ENCODE measurements at regions not wholly inside any gene's neighbourhood (a gene's known extent, or its start where the extent isn't known, plus 50 kb on each side); places are given as distances from the start of the nearest gene placed in this dataset.
A peak's percentile ranks its signal among the peaks of the same experiment; 100 is the strongest.

DNA sequence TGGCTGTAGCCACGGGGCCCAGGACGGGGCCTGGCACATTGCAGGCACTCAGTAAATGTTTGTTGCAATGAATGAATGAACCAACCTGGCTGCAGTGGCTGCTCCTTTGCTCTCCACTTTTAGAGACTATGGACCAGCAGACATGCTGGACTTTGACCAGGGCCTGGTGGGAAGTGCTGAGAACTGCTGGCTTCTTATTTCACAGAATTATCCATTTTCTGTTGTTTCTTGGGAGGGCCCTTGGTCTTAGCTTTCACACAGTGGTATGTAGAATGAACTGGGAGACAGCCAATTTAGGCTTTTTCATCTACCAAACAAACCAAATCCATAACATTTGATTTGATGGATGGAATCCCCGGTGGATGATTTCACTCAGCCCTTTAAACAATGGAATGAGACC is 78.0 kb upstream of the LHFPL2 start:
- DNase-seq (ENCODE audit: low read depth), result no peak
- TF ChIP-seq, protein P1, sequence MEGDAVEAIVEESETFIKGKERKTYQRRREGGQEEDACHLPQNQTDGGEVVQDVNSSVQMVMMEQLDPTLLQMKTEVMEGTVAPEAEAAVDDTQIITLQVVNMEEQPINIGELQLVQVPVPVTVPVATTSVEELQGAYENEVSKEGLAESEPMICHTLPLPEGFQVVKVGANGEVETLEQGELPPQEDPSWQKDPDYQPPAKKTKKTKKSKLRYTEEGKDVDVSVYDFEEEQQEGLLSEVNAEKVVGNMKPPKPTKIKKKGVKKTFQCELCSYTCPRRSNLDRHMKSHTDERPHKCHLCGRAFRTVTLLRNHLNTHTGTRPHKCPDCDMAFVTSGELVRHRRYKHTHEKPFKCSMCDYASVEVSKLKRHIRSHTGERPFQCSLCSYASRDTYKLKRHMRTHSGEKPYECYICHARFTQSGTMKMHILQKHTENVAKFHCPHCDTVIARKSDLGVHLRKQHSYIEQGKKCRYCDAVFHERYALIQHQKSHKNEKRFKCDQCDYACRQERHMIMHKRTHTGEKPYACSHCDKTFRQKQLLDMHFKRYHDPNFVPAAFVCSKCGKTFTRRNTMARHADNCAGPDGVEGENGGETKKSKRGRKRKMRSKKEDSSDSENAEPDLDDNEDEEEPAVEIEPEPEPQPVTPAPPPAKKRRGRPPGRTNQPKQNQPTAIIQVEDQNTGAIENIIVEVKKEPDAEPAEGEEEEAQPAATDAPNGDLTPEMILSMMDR (IDR thresholded peaks at IDR 0.05; ENCODE audit: control insufficient read depth, extremely low read depth, insufficient read depth), result no peak
- H3K4me3 ChIP-seq (ENCODE audit: low read depth, low read length), result no peak overlapping the region

- TF ChIP-seq, protein P1 (IDR thresholded peaks at IDR 0.05; ENCODE audit: control insufficient read depth, extremely low read depth, insufficient read depth), result no peak
- no peak overlapping the region for H3K4me3 ChIP-seq (ENCODE audit: low read depth, low read length)
- DNase-seq (ENCODE audit: low read depth), result no peak
Measured at GRCh38 chr5:78726003-78726402, 77.4 kb upstream of the LHFPL2 start.

DNA sequence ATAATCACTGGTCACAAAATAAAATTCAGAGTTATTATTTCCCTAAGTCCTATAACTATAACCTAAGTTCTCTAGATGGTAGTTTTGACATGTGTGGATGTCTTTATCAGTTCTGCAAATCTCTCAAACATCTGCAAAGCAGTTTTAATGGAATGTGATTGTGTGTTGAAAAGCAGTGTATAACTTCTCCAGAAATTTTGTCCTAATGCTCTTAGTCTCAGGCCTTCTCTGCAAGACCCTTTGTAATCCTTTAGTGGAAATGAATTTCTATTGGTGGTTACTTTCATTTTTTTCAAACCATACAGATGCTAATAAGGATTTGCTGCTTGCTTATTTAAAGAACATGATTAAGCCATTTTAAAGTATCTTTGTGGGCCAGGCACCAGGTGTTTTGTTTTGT is 75.5 kb upstream of the LHFPL2 start:
- TF ChIP-seq, protein P1 (IDR thresholded peaks at IDR 0.05; ENCODE audit: control insufficient read depth, extremely low read depth, insufficient read depth), result no peak
- H3K4me3 ChIP-seq (ENCODE audit: low read depth, low read length), result no peak overlapping the region
- no peak for DNase-seq (ENCODE audit: low read depth)

DNA sequence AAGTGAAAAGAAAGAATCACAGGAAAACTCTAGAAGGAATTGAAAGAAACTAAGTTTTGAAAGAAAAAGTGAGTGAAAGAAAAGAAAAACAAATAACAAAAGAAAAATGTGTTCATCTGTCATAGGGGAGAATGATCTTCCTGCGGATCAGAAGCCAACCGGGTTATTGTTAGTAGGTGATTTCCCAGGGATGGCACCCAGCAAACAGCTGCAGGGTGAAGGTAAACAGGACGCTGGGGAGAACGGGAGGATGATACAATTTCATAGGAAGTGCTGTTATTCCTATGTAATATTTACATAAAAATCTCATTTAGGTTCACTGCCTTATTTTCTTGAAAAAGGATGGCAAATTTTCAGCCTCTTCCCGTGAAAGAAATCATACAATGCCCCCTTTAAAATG is 72.4 kb upstream of the LHFPL2 start:
- TF ChIP-seq, protein P1 (IDR thresholded peaks at IDR 0.05; ENCODE audit: control insufficient read depth, extremely low read depth, insufficient read depth), result no peak
- H3K4me3 ChIP-seq (ENCODE audit: low read depth, low read length), result no peak overlapping the region
- no peak for DNase-seq (ENCODE audit: low read depth)

DNA sequence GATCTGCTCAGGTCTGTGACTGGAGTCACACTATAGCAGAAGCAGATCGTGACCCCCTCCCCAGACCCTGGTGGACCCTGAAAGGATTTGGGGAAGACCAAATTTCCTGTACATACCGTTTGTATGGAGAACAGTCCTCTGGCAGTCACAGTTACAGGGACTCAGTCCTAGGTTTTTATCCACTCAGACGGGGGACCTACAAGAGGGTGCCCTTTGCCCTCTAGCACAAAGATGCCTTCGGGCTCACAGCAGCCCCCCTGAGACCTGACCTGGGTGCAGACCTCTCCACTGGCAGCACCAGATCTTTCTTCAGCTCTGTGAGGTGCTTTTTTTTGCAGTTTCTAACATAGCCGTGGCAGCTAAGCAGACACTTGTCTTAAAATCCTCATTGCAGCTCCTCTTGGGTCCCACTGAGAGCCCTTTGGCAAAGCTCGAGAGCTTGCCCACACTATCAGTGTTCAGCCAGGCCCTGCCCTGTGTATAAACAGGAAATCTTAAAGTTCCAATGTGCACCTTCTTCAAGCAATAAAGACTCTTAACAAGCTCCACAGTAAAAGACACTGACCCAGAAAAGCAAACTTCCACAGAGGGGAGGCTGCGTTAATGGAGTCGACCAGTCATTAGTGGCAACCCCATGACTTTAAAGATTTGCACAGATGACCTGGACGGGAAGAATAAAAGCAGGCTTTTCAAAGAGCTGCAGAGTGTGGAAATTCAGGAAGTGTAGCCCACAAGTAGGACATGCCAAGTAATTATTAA is 71.8 kb upstream of the LHFPL2 start:
- peak; percentile 68 for DNase-seq (ENCODE audit: low read depth)
- TF ChIP-seq, protein P1 (IDR thresholded peaks at IDR 0.05; ENCODE audit: control insufficient read depth, extremely low read depth, insufficient read depth), result no peak
- no peak overlapping the region for H3K4me3 ChIP-seq (ENCODE audit: low read depth, low read length)

- TF ChIP-seq, protein P1 (IDR thresholded peaks at IDR 0.05; ENCODE audit: control insufficient read depth, extremely low read depth, insufficient read depth), result no peak
- H3K4me3 ChIP-seq (ENCODE audit: low read depth, low read length), result no peak overlapping the region
- no peak for DNase-seq (ENCODE audit: low read depth)
Measured at GRCh38 chr5:78719504-78720219, 71.1 kb upstream of the LHFPL2 start.
